ENCODE measurements at regions not wholly inside any gene's neighbourhood (a gene's known extent, or its start where the extent isn't known, plus 50 kb on each side); places are given as distances from the start of the nearest gene placed in this dataset.

- no peak for DNase-seq (ENCODE audit: low spot score)
- in situ Hi-C loops (cut with MboI; ENCODE audit: low pct_unique_long_range_greater_than_20kb, low sequenced_read_pairs, unreplicated experiment) = no loop called here
Observed at GRCh38 chr12:11517080-11517479, 121.7 kb upstream of the PRB2 start.

GRCh38 chr12:11524446-11524845, 125.0 kb upstream of the ETV6 start:
- in situ Hi-C loops (cut with MboI; ENCODE audit: low pct_unique_long_range_greater_than_20kb, low sequenced_read_pairs, unreplicated experiment) = no loop called here
- no peak for TF ChIP-seq CTCF (IDR thresholded peaks at IDR 0.05; ENCODE audit: extremely low read depth, insufficient read depth, missing control alignments)
- no peak for DNase-seq (ENCODE audit: low spot score)

More at GRCh38 chr12:11517080-11517479, 121.7 kb upstream of the PRB2 start:
- no peak for TF ChIP-seq CTCF (IDR thresholded peaks at IDR 0.05; ENCODE audit: extremely low read depth, insufficient read depth, missing control alignments)

GRCh38 chr12:11534064-11534463, 115.4 kb upstream of the ETV6 start:
- in situ Hi-C loops (cut with MboI; ENCODE audit: low pct_unique_long_range_greater_than_20kb, low sequenced_read_pairs, unreplicated experiment) = no loop called here
- DNase-seq (ENCODE audit: low spot score) = no peak

GRCh38 chr12:11535127-11535526, 114.3 kb upstream of the ETV6 start:
- no peak for DNase-seq (ENCODE audit: low spot score)
- in situ Hi-C loops (cut with MboI; ENCODE audit: low pct_unique_long_range_greater_than_20kb, low sequenced_read_pairs, unreplicated experiment) = no loop called here
- TF ChIP-seq CTCF (IDR thresholded peaks at IDR 0.05; ENCODE audit: extremely low read depth, insufficient read depth, missing control alignments) = no peak

More at GRCh38 chr12:11534064-11534463, 115.4 kb upstream of the ETV6 start:
- TF ChIP-seq CTCF (IDR thresholded peaks at IDR 0.05; ENCODE audit: extremely low read depth, insufficient read depth, missing control alignments) = no peak

GRCh38 chr12:11539156-11539555, 110.3 kb upstream of the ETV6 start:
- in situ Hi-C loops (cut with MboI; ENCODE audit: low pct_unique_long_range_greater_than_20kb, low sequenced_read_pairs, unreplicated experiment) = no loop called here
- DNase-seq (ENCODE audit: low spot score) = no peak
- no peak for TF ChIP-seq CTCF (IDR thresholded peaks at IDR 0.05; ENCODE audit: extremely low read depth, insufficient read depth, missing control alignments)

GRCh38 chr12:11540156-11540555, 109.3 kb upstream of the ETV6 start:
- in situ Hi-C loops (cut with MboI; ENCODE audit: low pct_unique_long_range_greater_than_20kb, low sequenced_read_pairs, unreplicated experiment) = no loop called here

More at GRCh38 chr12:11540156-11540555, 109.3 kb upstream of the ETV6 start:
- TF ChIP-seq CTCF (IDR thresholded peaks at IDR 0.05; ENCODE audit: extremely low read depth, insufficient read depth, missing control alignments) = no peak
- no peak for DNase-seq (ENCODE audit: low spot score)
